GM19240 (cell line): ENCODE measurements at regions not wholly inside any gene's neighbourhood (a gene's known extent, or its start where the extent isn't known, plus 50 kb on each side); places are given as distances from the start of the nearest gene placed in this dataset.
"Not testable (repeated sequence)": the region's sequence is repeated elsewhere in the genome, so short reads cannot be mapped to it uniquely, and the experiment has no call there.

Experiments used
- DNase-seq: peaks from one replicate; pipeline ENCODE4 v3.0.0; 2011; ENCODE audit warnings: low spot score; ENCODE audit not compliant: insufficient read length

DNA sequence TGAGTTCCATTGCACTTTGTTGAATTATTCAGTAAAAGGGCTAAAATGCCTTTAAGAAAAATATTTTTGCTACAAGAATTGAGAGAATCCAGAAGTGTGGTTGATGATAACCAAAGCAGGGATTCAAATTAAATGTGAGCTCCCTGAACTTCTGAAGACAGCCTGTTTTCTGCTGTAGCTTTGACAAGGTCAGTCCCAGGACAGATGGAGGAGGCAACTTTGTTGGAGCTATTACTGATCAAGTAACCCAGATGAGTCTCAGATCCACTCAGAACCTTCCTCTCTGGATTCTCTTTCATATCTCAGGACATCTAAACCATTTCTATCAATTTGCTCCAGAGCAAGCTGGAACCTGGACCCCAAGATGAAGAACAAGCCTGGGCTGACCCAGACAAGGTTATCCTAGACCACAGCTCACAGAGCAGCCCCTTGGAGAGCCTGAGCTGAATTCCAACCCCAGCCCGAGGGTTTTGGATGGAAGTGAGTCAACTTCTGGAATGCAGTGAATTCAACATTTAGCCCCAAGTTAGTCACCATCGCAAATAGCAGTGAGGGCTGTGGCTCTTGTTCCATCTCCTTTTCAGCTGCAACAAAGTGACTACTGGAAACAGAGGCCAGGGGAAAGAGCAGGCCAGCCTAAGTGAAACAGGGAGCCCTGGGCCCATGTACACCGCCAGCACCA, 137.8 kb upstream of the TSC22D1 start:
- DNase-seq: no peak

DNA sequence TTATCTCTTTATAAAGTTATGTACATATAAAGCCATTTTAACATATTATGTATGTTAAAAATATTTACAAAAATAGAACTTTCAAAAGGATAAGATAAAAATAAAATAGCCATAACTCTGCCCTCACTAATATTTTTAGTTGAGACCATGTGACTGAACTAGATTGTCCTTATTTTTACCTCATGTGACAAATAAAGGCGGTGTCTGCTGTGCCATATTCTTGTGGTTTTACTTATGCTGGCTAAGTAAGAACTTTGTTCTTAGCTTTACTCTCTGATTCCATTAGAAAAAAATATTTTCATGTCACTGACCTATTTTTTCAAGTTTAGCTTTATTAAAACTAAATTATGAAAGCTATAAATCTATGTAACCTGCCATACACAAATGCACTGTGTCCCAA, 135.6 kb upstream of the TSC22D1 start:
- no peak for DNase-seq

DNA sequence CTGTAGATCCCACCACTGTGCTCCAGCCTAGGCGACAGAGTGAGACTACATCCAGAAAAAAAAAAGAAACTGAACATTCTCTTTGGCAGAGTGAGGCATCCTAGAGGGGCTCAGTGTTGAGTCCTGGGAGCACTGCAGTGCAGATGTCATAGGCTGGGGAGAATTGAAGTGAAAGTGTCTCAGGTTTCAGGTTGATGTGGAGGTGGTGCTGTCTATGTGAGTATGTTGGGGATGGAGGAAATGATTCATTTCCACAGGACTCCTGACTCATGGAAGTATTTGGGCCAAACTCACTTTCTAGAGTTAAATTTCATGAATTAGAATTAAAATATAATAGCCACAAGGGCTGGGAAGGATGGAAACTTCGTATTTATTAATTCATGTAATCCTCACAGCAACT, 134.4 kb upstream of the TSC22D1 start:
- no peak for DNase-seq

DNA sequence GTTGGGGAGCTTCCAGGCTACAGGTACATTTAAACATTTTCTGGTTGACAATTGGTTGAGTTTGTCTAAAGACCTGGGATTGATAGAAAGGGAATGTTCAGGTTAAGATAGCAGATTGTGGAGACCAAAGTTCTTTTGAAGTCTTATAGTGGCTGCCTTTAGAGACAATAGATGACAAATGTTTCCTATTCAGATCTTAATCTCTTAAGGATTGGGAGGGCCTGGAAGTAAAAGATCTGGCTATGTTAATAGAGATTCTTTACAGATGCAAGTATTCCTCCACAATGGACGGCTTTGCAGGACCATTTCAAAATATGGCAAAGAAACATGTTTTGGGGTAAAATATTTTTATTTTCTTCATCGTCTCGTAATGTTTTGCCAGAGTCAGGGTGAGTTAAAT, 128.7 kb upstream of the TSC22D1 start:
- DNase-seq: not testable (repeated sequence)

DNA sequence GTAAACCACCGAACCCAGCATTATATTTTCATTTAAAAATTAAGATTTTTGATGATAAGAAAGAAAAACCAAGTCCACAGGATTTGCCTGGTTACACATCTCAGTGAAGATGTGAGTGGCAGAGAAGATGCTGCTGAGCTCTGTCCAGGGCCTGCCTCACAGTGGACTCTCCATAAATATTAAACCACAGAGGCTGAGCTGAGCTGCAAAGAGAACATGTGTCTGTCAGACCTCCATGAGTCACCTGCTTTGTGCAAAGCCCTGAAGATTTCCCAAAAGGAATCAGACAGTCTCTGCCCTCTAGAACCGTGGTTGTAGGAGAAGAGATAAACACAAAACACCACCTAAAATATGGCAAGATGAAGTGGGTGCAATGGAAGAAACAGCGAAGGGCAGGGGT, 127.2 kb upstream of the TSC22D1 start:
- DNase-seq: no peak

DNA sequence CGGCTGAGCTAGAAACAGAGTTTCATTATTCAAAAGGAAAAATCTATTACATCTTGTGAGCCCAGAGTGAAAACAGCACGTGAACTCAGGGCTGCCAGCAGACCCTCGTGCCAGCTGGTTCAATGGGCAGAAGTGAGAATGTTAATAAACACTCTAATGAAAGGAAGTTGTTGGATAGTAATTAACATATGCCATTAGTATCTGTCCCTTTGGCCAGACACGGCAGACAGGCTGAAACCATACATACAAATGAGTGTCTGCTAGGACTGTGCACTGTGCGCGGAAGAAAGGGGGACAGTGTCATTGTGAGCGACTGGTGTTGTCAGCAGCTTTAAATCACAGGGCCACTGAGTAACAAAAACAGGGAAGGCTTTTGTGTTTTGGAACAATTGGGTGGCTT, 121.9 kb upstream of the TSC22D1 start:
- no peak for DNase-seq

DNA sequence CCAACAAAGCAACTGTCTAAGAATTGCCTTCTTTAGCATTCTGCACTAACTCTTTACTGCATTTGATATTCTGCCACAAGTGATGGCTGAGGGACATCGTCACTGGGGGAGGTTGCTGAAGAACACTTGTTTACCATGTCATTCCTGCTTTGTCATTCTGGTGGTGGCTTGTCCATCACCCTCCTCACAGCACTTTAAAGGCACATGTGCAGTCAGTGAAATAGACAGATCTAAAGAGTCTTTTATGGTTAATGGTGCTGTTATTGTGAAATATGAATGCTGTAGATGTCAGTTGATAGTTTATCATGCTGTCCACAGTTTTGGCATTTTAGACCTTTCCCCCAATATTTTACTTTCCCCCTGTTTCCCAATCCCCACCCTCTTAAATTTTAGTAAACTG, 120.9 kb upstream of the TSC22D1 start:
- DNase-seq: no peak

DNA sequence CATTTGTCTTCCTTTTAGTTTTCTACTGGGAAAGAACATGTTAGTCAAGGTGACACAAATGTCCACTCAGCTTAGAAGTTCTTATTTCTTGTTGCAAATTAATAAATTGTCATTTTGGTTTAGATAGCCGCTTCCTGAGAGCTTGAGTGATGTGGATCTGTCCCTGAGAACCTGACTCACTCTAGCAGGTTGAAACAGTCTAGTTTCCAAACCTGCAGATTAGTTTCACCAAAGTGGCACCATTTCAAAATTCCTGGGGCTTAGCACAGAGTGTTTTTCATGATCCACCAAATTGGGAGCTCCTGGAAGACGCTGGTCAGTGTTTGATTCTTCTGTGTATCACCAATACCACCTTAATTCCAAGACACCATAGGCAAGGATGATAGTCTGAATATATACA, 119.4 kb upstream of the TSC22D1 start:
- no peak for DNase-seq

DNA sequence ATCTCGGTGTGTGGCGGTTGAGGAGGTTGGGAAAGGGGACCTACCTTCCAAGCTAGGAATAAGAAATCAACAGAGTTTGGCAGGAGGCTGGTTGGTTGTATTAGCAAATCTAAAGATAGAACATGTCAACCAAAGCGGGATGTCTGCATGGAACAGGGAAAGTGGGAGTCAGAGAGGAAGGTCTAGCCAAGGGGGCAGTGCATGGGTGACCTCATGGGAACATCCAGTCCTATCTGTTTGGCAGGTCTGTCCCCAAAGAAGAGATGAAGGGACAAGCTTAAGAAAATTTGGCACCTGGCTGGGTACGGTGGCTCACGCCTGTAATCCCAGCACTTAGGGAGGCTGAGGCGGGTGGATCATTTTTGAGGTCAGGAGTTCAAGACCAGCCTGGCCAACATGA, 118.7 kb upstream of the TSC22D1 start:
- DNase-seq: no peak

DNA sequence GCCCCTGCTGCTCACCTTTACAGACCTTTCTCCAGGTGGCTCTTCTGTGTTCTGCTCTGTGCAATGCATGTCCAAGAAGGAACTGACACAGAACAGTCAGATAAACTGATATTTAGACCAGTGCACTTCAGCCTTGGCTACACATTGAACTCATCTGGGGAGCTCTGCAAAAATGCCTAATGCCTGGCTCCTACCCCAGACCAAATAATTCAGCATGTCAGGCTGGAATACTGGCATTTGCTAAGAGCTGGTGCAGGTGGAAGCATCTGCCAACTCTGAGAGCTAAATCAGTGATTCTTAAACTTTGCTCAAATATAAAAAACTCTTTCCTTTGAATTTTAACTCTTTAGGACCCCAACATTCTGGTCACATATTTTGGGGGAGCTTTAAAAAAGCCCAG, 118.2 kb upstream of the TSC22D1 start:
- no peak for DNase-seq

DNA sequence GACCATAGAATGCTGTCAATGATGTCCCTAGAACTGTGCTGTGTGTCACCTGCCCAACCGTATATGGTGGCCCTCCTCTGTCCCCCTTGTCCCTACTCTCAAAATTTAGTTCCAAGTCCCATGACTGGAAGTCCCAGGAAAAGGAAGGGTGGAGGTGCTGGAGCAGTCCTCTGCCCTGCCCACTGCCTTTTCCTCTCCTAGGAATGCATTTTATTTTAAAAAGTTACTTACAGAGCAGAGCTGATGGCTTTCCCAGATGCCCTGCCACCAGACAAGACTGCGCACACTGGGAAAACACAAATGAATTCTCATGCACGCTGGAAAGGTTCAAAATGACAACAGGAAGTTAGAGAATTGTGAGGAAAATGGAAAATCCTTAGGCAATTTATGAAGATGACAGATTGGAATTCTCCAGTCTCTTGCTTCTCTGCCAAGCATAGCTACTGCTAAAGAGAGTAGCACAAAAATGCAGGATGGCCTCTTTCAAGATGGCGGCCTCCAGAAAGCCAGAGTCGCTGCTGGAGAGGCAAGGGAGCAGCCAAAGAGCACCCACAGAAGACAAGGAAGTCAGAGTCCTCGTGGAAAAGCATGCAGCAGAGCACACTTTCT, 117.1 kb upstream of the TSC22D1 start:
- DNase-seq: no peak

DNA sequence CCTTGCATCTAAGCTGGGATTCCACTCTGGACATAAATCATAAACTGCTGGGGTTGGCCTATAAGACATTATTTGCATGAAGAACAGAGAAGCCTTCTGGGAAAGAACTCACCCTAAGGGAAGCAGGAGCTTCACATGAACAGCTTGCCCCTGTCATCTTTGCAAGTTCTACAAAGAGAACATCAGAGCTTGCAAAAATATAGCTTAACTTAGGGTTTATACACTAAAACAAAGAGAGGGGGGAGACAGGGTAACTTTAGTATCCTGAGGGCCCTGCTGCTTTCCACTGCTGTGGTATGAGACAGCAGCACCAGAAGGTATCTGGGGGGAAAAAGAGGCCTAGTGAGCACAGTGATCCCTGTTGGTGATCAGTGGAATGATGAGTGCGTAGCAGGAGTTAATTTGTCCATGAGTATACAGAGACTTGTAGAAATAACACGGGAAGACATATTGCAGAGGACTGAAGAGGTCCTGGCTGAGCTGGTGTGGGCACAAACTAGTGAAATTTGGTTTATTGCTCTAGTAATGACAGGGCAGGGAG, 116.1 kb upstream of the TSC22D1 start:
- no peak for DNase-seq

DNA sequence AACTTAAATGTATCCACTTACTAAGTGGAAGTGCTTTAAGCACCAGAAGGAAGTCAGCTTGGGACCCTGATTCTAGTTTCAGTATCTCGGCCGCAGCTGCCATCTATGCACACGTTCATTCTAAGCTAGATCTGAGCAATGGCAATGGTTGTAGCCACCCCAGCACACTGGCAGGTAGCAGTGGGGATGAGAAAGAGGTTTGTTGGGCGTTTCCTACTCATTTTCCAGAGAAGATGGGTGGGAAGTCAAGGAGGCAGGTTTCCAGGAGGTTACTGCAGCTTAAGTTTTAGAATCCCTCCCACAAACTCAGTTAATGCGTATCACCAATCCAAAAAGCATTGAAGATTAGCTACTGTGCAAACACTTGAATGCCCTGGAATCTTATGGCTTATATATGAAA, 114.2 kb upstream of the TSC22D1 start:
- DNase-seq: no peak

DNA sequence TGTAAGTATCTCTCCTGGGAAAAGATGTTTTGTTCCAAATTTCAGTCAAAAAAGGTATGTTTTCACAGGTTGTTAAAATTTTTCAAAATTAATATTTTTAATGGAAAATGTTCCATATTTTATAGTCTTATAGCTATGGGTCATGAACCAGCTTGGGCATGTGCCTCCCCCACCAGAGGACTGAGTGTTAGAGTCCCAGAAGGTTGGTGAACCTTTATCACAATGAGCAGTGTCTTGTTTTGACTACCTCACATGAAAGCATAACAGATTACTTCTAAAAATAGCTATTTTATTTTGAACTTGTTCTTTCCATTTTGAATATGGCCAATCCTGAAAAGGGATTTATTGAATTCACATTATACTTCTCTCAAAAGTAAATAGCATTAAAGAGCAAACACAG, 112.5 kb upstream of the TSC22D1 start:
- DNase-seq: no peak

DNA sequence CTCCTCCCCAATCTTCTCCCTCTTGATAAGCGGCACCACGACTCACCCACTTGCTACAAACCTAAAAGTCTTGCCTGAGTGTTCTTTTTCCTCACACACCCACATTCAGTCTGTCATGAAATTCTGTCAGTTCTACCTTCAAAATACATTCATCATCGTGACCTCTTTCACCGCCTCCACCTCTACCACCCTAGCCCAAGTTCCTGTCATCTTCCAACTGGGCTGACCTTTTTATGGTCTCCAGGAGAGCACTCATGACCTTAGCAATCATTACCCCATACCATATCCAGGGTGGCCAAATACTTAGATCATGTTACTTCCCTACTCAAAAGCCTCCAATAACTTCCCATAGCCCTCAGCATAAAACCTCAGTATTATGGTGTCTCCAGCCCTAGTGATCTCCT, 110.4 kb upstream of the TSC22D1 start:
- no peak for DNase-seq

DNA sequence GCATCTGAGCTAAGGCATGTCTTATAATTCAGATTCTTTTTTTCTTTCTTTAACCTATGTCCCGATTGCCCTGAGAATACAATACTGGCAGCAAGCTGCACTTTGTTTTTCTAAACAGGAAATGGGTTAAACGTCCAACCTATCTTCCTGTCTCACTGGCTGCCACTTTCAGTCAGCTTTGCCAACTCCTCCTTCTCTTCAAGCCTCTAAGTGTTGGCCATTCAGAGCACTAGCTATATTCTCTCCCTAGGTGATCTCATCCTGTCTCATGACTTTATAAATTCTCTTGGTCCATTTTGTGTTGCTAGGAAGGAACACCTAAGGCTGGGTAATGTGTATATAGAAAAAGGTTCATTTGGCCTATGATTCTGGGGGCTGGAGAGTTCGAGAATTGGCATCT, 109.5 kb upstream of the TSC22D1 start:
- no peak for DNase-seq

DNA sequence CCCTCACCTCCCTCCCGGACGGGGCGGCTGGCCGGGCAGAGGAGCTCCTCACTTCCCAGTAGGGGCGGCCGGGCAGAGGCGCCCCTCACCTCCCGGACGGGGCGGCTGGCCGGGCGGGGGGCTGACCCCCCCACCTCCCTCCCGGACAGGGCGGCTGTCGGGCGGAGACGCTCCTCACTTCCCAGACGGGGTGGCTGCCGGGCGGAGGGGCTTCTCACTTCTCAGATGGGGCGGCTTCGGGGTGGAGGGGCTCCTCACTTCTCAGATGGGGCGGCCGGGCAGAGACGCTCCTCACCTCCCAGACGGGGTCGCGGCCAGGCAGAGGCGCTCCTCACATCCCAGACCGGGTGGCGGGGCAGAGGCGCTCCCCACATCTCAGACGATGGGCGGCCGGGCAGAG, 106.3 kb upstream of the TSC22D1 start:
- not testable (repeated sequence) for DNase-seq

DNA sequence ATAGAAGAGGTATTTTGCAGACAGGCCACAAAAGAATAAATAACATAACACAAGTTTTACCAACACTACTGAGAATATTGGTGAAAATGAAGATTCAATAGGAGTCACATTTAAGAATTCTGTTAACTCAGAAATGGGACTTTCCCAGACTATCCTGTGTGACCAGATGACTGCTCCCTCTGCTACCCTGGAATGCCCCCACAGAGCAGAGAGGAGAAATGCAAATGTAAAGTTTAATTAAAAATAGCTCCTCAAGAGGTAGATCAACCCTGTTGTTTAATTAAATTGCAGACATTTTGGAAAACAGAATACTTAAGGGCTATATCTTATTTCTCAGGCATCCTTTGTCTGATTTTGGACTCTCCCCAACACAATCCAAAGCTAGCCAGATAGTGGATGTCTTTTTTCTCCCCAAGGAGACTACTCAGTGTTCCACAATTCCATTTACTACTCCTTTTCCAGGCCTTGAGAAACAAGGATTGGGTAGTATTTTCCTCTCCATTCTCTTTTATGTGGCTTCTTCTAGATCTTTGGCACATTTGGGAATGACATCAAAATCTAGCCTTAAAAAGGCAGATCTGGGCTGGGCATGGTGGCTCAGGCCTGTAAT, 104.7 kb upstream of the TSC22D1 start:
- no peak for DNase-seq

DNA sequence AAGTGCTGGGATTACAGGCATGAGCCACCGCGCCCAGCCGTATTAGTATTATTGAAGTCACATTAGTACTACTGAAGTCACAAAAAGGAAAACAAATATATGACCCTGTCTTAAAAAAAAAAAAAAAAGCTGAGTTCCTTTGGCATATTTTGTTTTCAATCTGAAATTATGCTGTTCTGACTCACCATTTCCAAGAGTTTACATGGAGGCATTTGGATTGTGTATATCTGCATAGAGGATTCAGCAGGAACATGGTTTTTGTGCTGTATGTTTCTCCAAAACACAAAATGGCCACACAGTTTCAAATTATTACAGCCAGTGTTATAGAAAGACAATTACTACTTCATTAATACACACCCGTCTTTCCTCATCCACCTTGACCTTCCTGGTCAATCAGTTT, 103.5 kb upstream of the TSC22D1 start:
- DNase-seq: no peak

DNA sequence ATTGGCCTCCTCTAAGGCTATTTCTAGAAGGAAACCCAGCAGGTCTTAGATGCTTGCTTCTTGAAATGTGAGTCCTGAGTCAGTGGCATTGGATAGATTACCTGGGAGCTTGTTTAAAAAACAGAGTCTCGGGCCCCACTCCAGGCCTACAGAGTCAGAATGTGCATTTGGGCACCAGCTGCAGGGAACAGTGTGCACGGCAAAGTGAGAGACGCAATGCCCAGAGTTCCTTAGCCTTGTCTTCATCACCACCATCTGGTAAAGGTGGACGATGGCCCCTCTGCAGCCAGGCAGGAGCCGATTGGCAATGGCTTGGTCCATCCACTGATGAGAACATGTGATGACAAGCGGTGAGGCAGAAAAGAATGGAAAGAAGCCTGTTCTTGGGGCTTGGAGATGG, 102.1 kb upstream of the TSC22D1 start:
- DNase-seq: no peak

DNA sequence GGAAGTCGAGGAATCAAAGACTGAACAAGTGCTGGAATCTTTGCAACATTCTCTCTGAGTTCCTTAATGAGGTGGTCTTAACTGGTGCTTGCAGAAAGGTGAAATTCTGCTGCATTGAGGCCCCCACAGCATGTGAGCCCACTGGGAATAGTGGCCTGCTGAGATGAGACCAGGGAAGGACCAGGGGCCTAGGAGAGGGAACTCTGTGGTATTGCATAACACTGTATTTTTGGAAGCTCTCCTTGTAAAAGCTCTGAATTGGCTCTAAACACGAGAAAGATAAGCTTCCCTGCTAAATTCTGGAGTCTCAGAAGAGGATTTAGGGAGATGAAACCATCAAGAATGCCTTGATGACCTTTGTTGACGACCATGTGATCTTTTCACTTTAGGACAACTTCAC, 100.4 kb upstream of the TSC22D1 start:
- no peak for DNase-seq

DNA sequence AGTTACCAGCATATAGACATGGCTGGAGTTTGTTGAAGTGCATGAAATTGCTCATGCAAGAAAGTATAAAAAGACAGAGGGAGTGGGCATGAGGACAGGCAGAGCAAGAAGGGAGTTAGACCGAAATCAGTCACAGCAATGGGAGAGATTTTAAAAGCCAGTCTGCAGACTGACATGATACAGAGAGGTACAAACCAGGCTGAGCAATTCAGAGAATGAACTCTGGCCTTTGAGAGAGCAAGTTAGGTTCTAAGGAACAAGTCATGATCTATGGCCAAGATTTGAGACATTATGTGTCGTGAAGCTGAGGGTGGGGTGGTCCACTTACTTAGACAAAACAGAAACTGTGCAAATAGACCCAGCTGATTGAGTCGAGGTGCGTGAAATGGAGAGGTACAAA, 93.4 kb upstream of the TSC22D1 start:
- DNase-seq: no peak

DNA sequence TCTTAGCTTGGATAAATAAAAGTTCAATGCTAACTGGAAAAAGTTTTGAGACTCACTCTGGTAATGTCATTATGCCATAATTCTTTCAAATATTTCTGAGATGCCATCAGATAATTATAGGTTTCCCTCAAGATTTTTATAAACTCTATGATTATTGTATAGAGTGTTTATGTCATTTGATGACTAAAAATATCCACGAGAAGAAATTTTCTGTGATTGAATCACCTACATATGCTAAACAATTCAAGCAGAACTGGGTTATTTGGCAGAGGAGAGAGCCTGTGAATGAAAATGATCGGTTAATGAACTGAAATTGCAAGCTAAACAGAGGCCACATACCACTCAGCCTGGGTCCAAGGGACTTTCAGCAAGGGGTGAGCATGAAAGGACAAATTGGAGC, 92.6 kb upstream of the TSC22D1 start:
- no peak for DNase-seq
